Vagina (tissue), 2 donors: ENCODE measurements at regions not wholly inside any gene's neighbourhood (a gene's known extent, or its start where the extent isn't known, plus 50 kb on each side); places are given as distances from the start of the nearest gene placed in this dataset.

Experiments used
- DNase-seq, 2 donors: peaks; one replicate each; pipeline ENCODE4 v3.0.0-alpha.2; 2017; ENCODE audit errors: extremely low spot score in 2 of 2
- H3K27ac ChIP-seq: fragments of 200-600 bp; sonication (generic); one replicate; pipeline ENCODE4 v1.5.1; 2019
- H3K27me3 ChIP-seq: fragments of 200-600 bp; sonication (generic); one replicate; pipeline ENCODE4 v1.5.1; 2019
- H3K36me3 ChIP-seq, 2 donors: fragments of 200-600 bp; sonication (generic); one replicate each; pipeline ENCODE4 v1.5.1; 2017 to 2019
- H3K4me1 ChIP-seq: fragments of 200-600 bp; sonication (generic); one replicate; pipeline ENCODE4 v1.5.1; 2019
- H3K4me3 ChIP-seq, 2 donors: fragments of 200-600 bp; sonication (generic); 1 replicate in 1 of 2; 2 replicates in 1 of 2; pipeline ENCODE4 v1.5.1; 2016 to 2019
- H3K9me3 ChIP-seq: fragments of 200-600 bp; sonication (generic); one replicate; pipeline ENCODE4 v1.5.1; 2019
- CTCF ChIP-seq, 3 experiments: fragments of 450-650 bp in 2 of 3; fragments of 200-600 bp in 1 of 3; sonication (generic) in 1 of 3; IDR thresholded peaks; one replicate each; pipeline ENCODE4 v1.5.1; 2017 to 2019; ENCODE audit warnings: antibody characterized with exemption in 3 of 3, mild to moderate bottlenecking in 2 of 3, moderate library complexity in 2 of 3
- POLR2A ChIP-seq, 2 donors: fragments of 450-650 bp; IDR thresholded peaks; one replicate each; pipeline ENCODE4 v1.6.1; 2017; ENCODE audit warnings: antibody characterized with exemption in 2 of 2, mild to moderate bottlenecking in 2 of 2, moderate library complexity in 2 of 2
- POLR2AphosphoS5 ChIP-seq, 2 donors: sonication (generic); formaldehyde crosslinking; IDR thresholded peaks; one replicate each; pipeline ENCODE4 v1.9.0; 2017; ENCODE audit warnings: antibody characterized with exemption in 2 of 2, mild to moderate bottlenecking in 2 of 2, low read depth in 1 of 2; ENCODE audit not compliant: insufficient read depth in 1 of 2
- intact Hi-C: fragments of 100-400 bp; cut with DNase I; formaldehyde crosslinking; loops from one replicate; pipeline ENCODE4 v1.15.1; 2023

DNA sequence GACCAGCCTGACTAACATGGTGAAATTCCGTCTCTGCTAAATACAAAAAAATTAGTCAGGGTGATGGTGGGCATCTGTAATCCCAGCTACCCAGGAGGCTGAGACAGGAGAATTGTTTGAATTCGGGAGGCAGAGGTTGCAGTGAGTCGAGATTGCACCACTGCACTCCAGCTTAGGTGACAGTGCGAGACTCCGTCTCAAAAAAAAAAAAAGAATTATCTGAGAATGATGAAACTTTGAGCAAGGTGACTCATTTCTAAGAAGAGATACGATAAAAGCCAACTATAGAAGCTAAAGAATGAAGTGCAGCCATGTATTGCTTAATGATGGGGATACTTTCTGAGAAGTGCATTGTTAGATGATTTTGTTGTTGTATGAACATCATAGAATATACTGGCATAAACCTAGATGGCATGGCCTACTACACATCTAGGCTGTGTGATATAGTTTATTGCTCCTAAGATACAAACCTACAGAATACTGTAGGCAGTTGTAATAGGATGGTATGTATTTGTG is 64.7 kb downstream of the SNRPE start:
- no peaks in the 10 kb centered on the region for H3K27me3 ChIP-seq
- no peaks in the 10 kb centered on the region for H3K36me3 ChIP-seq
- DNase-seq, result no peak
- H3K4me1 ChIP-seq, result no peaks in the 10 kb centered on the region
- no peak for TF ChIP-seq CTCF (IDR thresholded peaks at IDR 0.05)
- no peak for TF ChIP-seq POLR2A (IDR thresholded peaks at IDR 0.05)
- no peak for TF ChIP-seq POLR2AphosphoS5 (IDR thresholded peaks at IDR 0.05; ENCODE audit: insufficient read depth in 1 of 2, low read depth in 1 of 2)
- H3K4me3 ChIP-seq, result no peak overlapping the region
- H3K9me3 ChIP-seq, result no peaks in the 10 kb centered on the region
- H3K27ac ChIP-seq, result no peak overlapping the region
- intact Hi-C loops, result loop anchor here (10.0 kb wide), 1 partner anchor 119 kb away; no protein-coding TSS in a partner anchor

GRCh38 chr1:203929741-203930309 is 68.4 kb downstream of the SNRPE start:
- Histone ChIP-seq H3K27ac (no peak overlapping the region), H3K9me3 (no peaks in the 10 kb centered on the region), H3K4me3 (no peak overlapping the region), H3K27me3 (no peaks in the 10 kb centered on the region), H3K4me1 (no peaks in the 10 kb centered on the region), H3K36me3 (no peaks in the 10 kb centered on the region)
- TF ChIP-seq CTCF (IDR thresholded peaks at IDR 0.05) (no peak), POLR2A (IDR thresholded peaks at IDR 0.05) (no peak), POLR2AphosphoS5 (IDR thresholded peaks at IDR 0.05; ENCODE audit: insufficient read depth in 1 of 2, low read depth in 1 of 2) (no peak)
- no peak for DNase-seq
- intact Hi-C loops, result loop anchor here (10.0 kb wide), 1 partner anchor 115 kb away; no protein-coding TSS in a partner anchor

- H3K27me3 ChIP-seq, result no peaks in the 10 kb centered on the region
- no peaks in the 10 kb centered on the region for H3K4me1 ChIP-seq
- no peak overlapping the region for H3K27ac ChIP-seq
- H3K4me3 ChIP-seq, result no peak overlapping the region
- TF ChIP-seq CTCF (IDR thresholded peaks at IDR 0.05) (no peak), POLR2AphosphoS5 (IDR thresholded peaks at IDR 0.05; ENCODE audit: insufficient read depth in 1 of 2, low read depth in 1 of 2) (no peak), POLR2A (IDR thresholded peaks at IDR 0.05) (no peak)
- H3K9me3 ChIP-seq, result no peaks in the 10 kb centered on the region
- intact Hi-C loops, result no loop called here
- no peak for DNase-seq
- no peaks in the 10 kb centered on the region for H3K36me3 ChIP-seq
These were observed 68.9 kb downstream of the SNRPE start for GRCh38 chr1:203930342-203930741.

GRCh38 chr1:203931953-203932352 is 70.6 kb downstream of the SNRPE start:
- no peak for DNase-seq
- TF ChIP-seq CTCF (IDR thresholded peaks at IDR 0.05) (no peak), POLR2A (IDR thresholded peaks at IDR 0.05) (no peak), POLR2AphosphoS5 (IDR thresholded peaks at IDR 0.05; ENCODE audit: insufficient read depth in 1 of 2, low read depth in 1 of 2) (no peak)
- H3K4me3 ChIP-seq, result no peak overlapping the region
- no peak overlapping the region for H3K27ac ChIP-seq
- intact Hi-C loops, result no loop called here
- H3K36me3 ChIP-seq, result no peaks in the 10 kb centered on the region
- no peaks in the 10 kb centered on the region for H3K27me3 ChIP-seq
- no peaks in the 10 kb centered on the region for H3K9me3 ChIP-seq
- H3K4me1 ChIP-seq, result no peaks in the 10 kb centered on the region

DNA sequence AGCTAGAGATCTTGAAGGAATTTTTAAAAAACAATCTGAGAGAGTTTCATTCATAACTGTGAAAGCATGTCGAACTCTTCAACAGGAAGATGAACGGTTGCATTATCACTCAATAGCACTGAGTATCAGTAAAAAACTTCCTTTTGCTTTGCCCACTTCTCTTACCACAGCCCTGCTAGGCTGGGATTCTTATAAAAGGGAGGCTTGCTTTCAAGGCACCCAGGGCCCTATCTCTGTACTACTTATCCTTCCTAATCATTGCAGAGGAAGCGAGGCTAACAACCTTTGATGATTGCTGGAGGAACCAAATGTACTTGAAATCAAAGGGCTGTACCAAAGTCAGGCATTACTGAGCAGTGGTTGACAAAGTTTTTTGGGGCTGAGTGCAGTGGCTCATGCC is 71.2 kb downstream of the SNRPE start:
- Histone ChIP-seq H3K27ac (no peak overlapping the region), H3K9me3 (no peaks in the 10 kb centered on the region), H3K27me3 (no peaks in the 10 kb centered on the region), H3K4me3 (no peak overlapping the region), H3K4me1 (no peaks in the 10 kb centered on the region), H3K36me3 (no peaks in the 10 kb centered on the region)
- TF ChIP-seq POLR2A (IDR thresholded peaks at IDR 0.05), result no peak
- DNase-seq, result no peak
- intact Hi-C loops, result no loop called here
